ENCODE measurements at regions not wholly inside any gene's neighbourhood (a gene's known extent, or its start where the extent isn't known, plus 50 kb on each side); places are given as distances from the start of the nearest gene placed in this dataset.

GRCh38 chr1:55402671-55403464 is 187.7 kb upstream of the USP24 start:
- no peak for DNase-seq
- in situ Hi-C loops (cut with MboI; ENCODE audit: low pct_unique_long_range_greater_than_20kb, low sequenced_read_pairs): no loop called here

GRCh38 chr1:55402142-55402541 is 187.0 kb upstream of the USP24 start:
- in situ Hi-C loops (cut with MboI; ENCODE audit: low pct_unique_long_range_greater_than_20kb, low sequenced_read_pairs): no loop called here
- DNase-seq: no peak

- in situ Hi-C loops (cut with MboI; ENCODE audit: low pct_unique_long_range_greater_than_20kb, low sequenced_read_pairs): no loop called here
- DNase-seq: no peak
These were observed 185.3 kb upstream of the USP24 start for GRCh38 chr1:55400508-55400907.

- DNase-seq: no peak
- in situ Hi-C loops (cut with MboI; ENCODE audit: low pct_unique_long_range_greater_than_20kb, low sequenced_read_pairs): no loop called here
These were observed 184.2 kb upstream of the USP24 start for GRCh38 chr1:55399346-55399745.

- no peak for DNase-seq
- in situ Hi-C loops (cut with MboI; ENCODE audit: low pct_unique_long_range_greater_than_20kb, low sequenced_read_pairs): no loop called here
These were observed 181.3 kb upstream of the USP24 start for GRCh38 chr1:55396381-55396891.

- DNase-seq: no peak
- in situ Hi-C loops (cut with MboI; ENCODE audit: low pct_unique_long_range_greater_than_20kb, low sequenced_read_pairs): no loop called here
These were observed 173.8 kb upstream of the USP24 start for GRCh38 chr1:55388960-55389359.

GRCh38 chr1:55387145-55387544 is 172.0 kb upstream of the USP24 start:
- DNase-seq: no peak
- in situ Hi-C loops (cut with MboI; ENCODE audit: low pct_unique_long_range_greater_than_20kb, low sequenced_read_pairs): no loop called here

GRCh38 chr1:55386456-55386855 is 171.3 kb upstream of the USP24 start:
- in situ Hi-C loops (cut with MboI; ENCODE audit: low pct_unique_long_range_greater_than_20kb, low sequenced_read_pairs): no loop called here
- no peak for DNase-seq

GRCh38 chr1:55385402-55386018 is 170.3 kb upstream of the USP24 start:
- no peak for DNase-seq
- in situ Hi-C loops (cut with MboI; ENCODE audit: low pct_unique_long_range_greater_than_20kb, low sequenced_read_pairs): no loop called here

GRCh38 chr1:55384637-55385036 is 169.5 kb upstream of the USP24 start:
- no peak for DNase-seq

GRCh38 chr1:55382806-55383305 is 167.7 kb upstream of the USP24 start:
- in situ Hi-C loops (cut with MboI; ENCODE audit: low pct_unique_long_range_greater_than_20kb, low sequenced_read_pairs): no loop called here
- no peak for DNase-seq

More at GRCh38 chr1:55384637-55385036, 169.5 kb upstream of the USP24 start:
- in situ Hi-C loops (cut with MboI; ENCODE audit: low pct_unique_long_range_greater_than_20kb, low sequenced_read_pairs): no loop called here

- DNase-seq: no peak
- in situ Hi-C loops (cut with MboI; ENCODE audit: low pct_unique_long_range_greater_than_20kb, low sequenced_read_pairs): no loop called here
These were observed 166.8 kb upstream of the USP24 start for GRCh38 chr1:55381983-55382382.

GRCh38 chr1:55381491-55381890 is 166.3 kb upstream of the USP24 start:
- DNase-seq: no peak
- in situ Hi-C loops (cut with MboI; ENCODE audit: low pct_unique_long_range_greater_than_20kb, low sequenced_read_pairs): no loop called here

- in situ Hi-C loops (cut with MboI; ENCODE audit: low pct_unique_long_range_greater_than_20kb, low sequenced_read_pairs): no loop called here
- DNase-seq: no peak
These were observed 165.3 kb upstream of the USP24 start for GRCh38 chr1:55380355-55380970.

- DNase-seq: peak; percentile 36
- in situ Hi-C loops (cut with MboI; ENCODE audit: low pct_unique_long_range_greater_than_20kb, low sequenced_read_pairs): no loop called here
These were observed 163.4 kb upstream of the USP24 start for GRCh38 chr1:55378582-55378981.

- DNase-seq: no peak
- in situ Hi-C loops (cut with MboI; ENCODE audit: low pct_unique_long_range_greater_than_20kb, low sequenced_read_pairs): no loop called here
These were observed 161.7 kb upstream of the USP24 start for GRCh38 chr1:55376897-55377296.

- peak; percentile 24 for DNase-seq
- in situ Hi-C loops (cut with MboI; ENCODE audit: low pct_unique_long_range_greater_than_20kb, low sequenced_read_pairs): no loop called here
These were observed 160.6 kb upstream of the USP24 start for GRCh38 chr1:55375617-55376258.

- in situ Hi-C loops (cut with MboI; ENCODE audit: low pct_unique_long_range_greater_than_20kb, low sequenced_read_pairs): no loop called here
- DNase-seq: no peak
These were observed 159.8 kb upstream of the USP24 start for GRCh38 chr1:55374801-55375616.

GRCh38 chr1:55374216-55374615 is 159.1 kb upstream of the USP24 start:
- DNase-seq: no peak
- in situ Hi-C loops (cut with MboI; ENCODE audit: low pct_unique_long_range_greater_than_20kb, low sequenced_read_pairs): no loop called here
